ENCODE measurements at regions not wholly inside any gene's neighbourhood (a gene's known extent, or its start where the extent isn't known, plus 50 kb on each side); places are given as distances from the start of the nearest gene placed in this dataset.

- H3K9me3 ChIP-seq (ENCODE audit: control insufficient read depth, low read length) = no peaks in the 10 kb centered on the region
- no peak for ATAC-seq
- 74% methylated on average over 3 of the region's 3 CpGs for WGBS
- no peak overlapping the region for H3K4me3 ChIP-seq (ENCODE audit: low read length)
- DNase-seq = no peak
- intact Hi-C loops (cut with DNase I) = no loop called here
- H3K27me3 ChIP-seq (ENCODE audit: control insufficient read depth, insufficient read depth) = no peaks in the 10 kb centered on the region
- H3K4me1 ChIP-seq (ENCODE audit: control insufficient read depth, insufficient read depth, low read length) = no peaks in the 10 kb centered on the region
- no peak overlapping the region for H3K27ac ChIP-seq (ENCODE audit: low read length)
Measured at GRCh38 chr4:54152846-54153600, 53.1 kb downstream of the GSX2 start.

DNA sequence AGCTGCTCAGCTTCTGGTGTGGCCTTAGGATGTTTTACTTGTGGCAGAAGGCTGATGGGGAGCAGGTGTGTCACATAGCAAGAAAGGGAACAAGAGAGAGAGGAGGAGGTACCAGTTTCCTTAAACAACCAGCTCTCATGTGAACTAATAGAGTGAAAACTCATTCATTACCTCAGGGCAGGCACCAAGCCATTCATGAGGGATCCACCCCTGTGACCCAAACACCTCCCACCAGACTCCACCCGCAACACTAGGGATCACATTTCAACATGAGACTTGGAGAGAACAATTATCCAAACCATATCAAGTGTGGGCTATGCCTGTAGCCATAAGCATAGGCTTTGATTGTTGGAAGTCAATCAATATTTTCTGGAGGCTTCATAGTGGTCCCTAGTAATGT lies 56.0 kb downstream of the GSX2 start:
- Histone ChIP-seq H3K4me1 (ENCODE audit: control insufficient read depth, insufficient read depth, low read length) (no peaks in the 10 kb centered on the region), H3K4me3 (ENCODE audit: low read length) (no peak overlapping the region), H3K27me3 (ENCODE audit: control insufficient read depth, insufficient read depth) (no peaks in the 10 kb centered on the region), H3K9me3 (ENCODE audit: control insufficient read depth, low read length) (no peaks in the 10 kb centered on the region), H3K27ac (ENCODE audit: low read length) (no peak overlapping the region)
- intact Hi-C loops (cut with DNase I) = no loop called here
- no peak for DNase-seq
- WGBS = 95% methylated on average over 1 of the region's 1 CpG
- no peak for ATAC-seq

- H3K4me3 ChIP-seq (ENCODE audit: low read length) = no peak overlapping the region
- no peaks in the 10 kb centered on the region for H3K9me3 ChIP-seq (ENCODE audit: control insufficient read depth, low read length)
- H3K27me3 ChIP-seq (ENCODE audit: control insufficient read depth, insufficient read depth) = no peaks in the 10 kb centered on the region
- H3K4me1 ChIP-seq (ENCODE audit: control insufficient read depth, insufficient read depth, low read length) = no peaks in the 10 kb centered on the region
- ATAC-seq (no peak), DNase-seq (no peak)
- intact Hi-C loops (cut with DNase I) = no loop called here
- no peak overlapping the region for H3K27ac ChIP-seq (ENCODE audit: low read length)
Measured at GRCh38 chr4:54157606-54158005, 57.6 kb downstream of the GSX2 start.

- Histone ChIP-seq H3K4me3 (ENCODE audit: low read length) (no peak overlapping the region), H3K9me3 (ENCODE audit: control insufficient read depth, low read length) (no peaks in the 10 kb centered on the region), H3K4me1 (ENCODE audit: control insufficient read depth, insufficient read depth, low read length) (no peaks in the 10 kb centered on the region), H3K27ac (ENCODE audit: low read length) (no peak overlapping the region), H3K27me3 (ENCODE audit: control insufficient read depth, insufficient read depth) (no peaks in the 10 kb centered on the region)
- no peak for DNase-seq
- no peak for ATAC-seq
- intact Hi-C loops (cut with DNase I) = no loop called here
- 62% methylated on average over 3 of the region's 3 CpGs for WGBS
Measured at GRCh38 chr4:54159543-54159942, 59.6 kb downstream of the GSX2 start.

- intact Hi-C loops (cut with DNase I) = no loop called here
- WGBS = 78% methylated on average over 4 of the region's 4 CpGs
- no peaks in the 10 kb centered on the region for H3K27me3 ChIP-seq (ENCODE audit: control insufficient read depth, insufficient read depth)
- no peaks in the 10 kb centered on the region for H3K4me1 ChIP-seq (ENCODE audit: control insufficient read depth, insufficient read depth, low read length)
- no peaks in the 10 kb centered on the region for H3K9me3 ChIP-seq (ENCODE audit: control insufficient read depth, low read length)
- H3K27ac ChIP-seq (ENCODE audit: low read length) = no peak overlapping the region
- ATAC-seq (no peak), DNase-seq (no peak)
- no peak overlapping the region for H3K4me3 ChIP-seq (ENCODE audit: low read length)
Measured at GRCh38 chr4:54165011-54165410, 64.1 kb upstream of the PDGFRA start.

DNA sequence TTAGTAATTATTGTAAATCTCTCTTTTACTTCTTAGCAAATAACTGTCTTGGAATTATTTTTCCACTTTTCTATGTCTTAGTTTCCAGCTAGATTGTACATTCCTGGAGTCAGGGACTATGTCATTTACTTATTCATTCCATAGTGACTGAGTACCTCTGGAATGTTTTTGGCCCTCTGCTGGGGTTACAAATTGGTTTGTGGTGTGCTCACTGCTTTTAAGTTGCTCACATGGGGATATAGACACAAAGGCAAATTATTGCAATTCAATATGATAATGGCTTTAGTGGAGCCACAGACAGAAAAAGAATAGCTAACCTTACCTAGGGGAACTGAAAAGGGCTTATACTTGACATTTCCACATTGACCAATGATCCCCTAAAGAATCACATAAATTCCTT lies 63.7 kb upstream of the PDGFRA start:
- intact Hi-C loops (cut with DNase I) = no loop called here
- Histone ChIP-seq H3K4me1 (ENCODE audit: control insufficient read depth, insufficient read depth, low read length) (no peaks in the 10 kb centered on the region), H3K27me3 (ENCODE audit: control insufficient read depth, insufficient read depth) (no peaks in the 10 kb centered on the region), H3K9me3 (ENCODE audit: control insufficient read depth, low read length) (no peaks in the 10 kb centered on the region), H3K27ac (ENCODE audit: low read length) (no peak overlapping the region), H3K4me3 (ENCODE audit: low read length) (no peak overlapping the region)
- no peak for ATAC-seq
- DNase-seq = no peak

DNA sequence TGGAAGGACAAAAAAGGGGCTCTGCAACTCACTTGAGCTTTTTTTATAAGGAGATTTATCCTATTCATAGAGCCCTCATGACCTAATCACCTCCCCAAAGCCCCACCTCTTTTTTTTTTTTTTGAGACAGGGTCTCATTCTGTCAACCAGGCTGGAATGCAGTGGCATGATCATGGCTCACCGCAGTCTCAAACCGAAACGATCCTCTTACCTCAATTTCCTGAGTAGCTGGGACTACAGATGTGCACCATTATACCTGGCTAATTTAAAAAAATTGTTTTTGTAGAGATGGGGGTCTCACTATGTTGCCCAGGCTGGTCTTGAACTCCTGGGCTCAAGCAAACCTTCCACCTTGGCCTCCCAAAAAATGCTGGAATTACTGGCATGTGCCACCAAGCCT lies 61.6 kb upstream of the PDGFRA start:
- DNase-seq = no peak
- Histone ChIP-seq H3K9me3 (ENCODE audit: control insufficient read depth, low read length) (no peaks in the 10 kb centered on the region), H3K27ac (ENCODE audit: low read length) (no peak overlapping the region), H3K4me1 (ENCODE audit: control insufficient read depth, insufficient read depth, low read length) (no peaks in the 10 kb centered on the region), H3K27me3 (ENCODE audit: control insufficient read depth, insufficient read depth) (no peaks in the 10 kb centered on the region), H3K4me3 (ENCODE audit: low read length) (no peak overlapping the region)
- 82% methylated on average over 3 of the region's 3 CpGs for WGBS
- ATAC-seq = no peak
- intact Hi-C loops (cut with DNase I) = no loop called here

DNA sequence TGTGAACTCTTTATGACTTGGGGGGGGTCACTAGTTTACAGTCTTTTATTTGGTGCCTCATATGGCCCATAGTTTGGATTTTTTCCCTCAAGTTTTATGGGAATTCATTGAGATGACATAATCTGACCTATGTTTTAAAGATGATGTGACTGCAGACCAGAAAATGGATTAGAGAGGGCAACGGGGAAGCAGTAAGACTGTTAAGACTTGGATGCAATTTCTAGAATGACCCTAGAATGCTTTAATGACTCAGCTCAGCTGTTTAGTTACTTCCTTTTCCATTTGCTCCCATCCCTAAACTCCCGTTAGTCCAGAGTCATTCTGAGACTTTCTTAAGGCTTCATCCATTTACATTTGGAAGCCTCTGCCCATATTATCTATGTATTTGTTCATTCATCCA lies 59.9 kb upstream of the PDGFRA start:
- Histone ChIP-seq H3K9me3 (ENCODE audit: control insufficient read depth, low read length) (no peaks in the 10 kb centered on the region), H3K4me1 (ENCODE audit: control insufficient read depth, insufficient read depth, low read length) (no peaks in the 10 kb centered on the region), H3K27ac (ENCODE audit: low read length) (no peak overlapping the region), H3K27me3 (ENCODE audit: control insufficient read depth, insufficient read depth) (no peaks in the 10 kb centered on the region), H3K4me3 (ENCODE audit: low read length) (no peak overlapping the region)
- intact Hi-C loops (cut with DNase I) = no loop called here
- ATAC-seq (no peak), DNase-seq (no peak)
- 58% methylated on average over 2 of the region's 2 CpGs for WGBS

DNA sequence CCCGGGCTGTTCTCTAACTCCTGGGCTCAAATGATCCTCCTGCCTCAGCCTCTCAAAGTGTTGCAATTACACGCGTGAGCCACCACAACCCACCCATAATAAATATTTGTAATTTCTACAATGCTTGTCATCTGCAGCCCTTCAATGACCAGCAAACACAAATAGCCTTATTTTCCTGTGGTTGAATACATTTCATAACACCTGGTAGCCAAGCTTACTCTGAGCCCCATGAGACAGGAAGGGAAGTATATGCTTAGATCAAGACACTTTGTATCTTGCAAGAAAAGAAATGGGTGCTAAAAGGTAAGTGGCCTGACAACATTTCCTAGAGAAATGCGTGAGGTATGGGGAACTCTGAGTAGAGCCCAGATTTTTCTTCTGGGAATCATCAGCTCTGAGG lies 56.9 kb upstream of the PDGFRA start:
- intact Hi-C loops (cut with DNase I) = no loop called here
- Histone ChIP-seq H3K9me3 (ENCODE audit: control insufficient read depth, low read length) (no peaks in the 10 kb centered on the region), H3K4me1 (ENCODE audit: control insufficient read depth, insufficient read depth, low read length) (no peaks in the 10 kb centered on the region), H3K27me3 (ENCODE audit: control insufficient read depth, insufficient read depth) (no peaks in the 10 kb centered on the region), H3K27ac (ENCODE audit: low read length) (no peak overlapping the region), H3K4me3 (ENCODE audit: low read length) (no peak overlapping the region)
- ATAC-seq (no peak), DNase-seq (no peak)
- WGBS = 90% methylated on average over 4 of the region's 4 CpGs

- Histone ChIP-seq H3K27me3 (ENCODE audit: control insufficient read depth, insufficient read depth) (no peaks in the 10 kb centered on the region), H3K4me3 (ENCODE audit: low read length) (no peak overlapping the region), H3K9me3 (ENCODE audit: control insufficient read depth, low read length) (no peaks in the 10 kb centered on the region), H3K4me1 (ENCODE audit: control insufficient read depth, insufficient read depth, low read length) (no peaks in the 10 kb centered on the region), H3K27ac (ENCODE audit: low read length) (no peak overlapping the region)
- intact Hi-C loops (cut with DNase I) = no loop called here
- DNase-seq (no peak), ATAC-seq (peak in 1 of 2 donors; percentile 47)
- 71% methylated on average over 4 of the region's 4 CpGs for WGBS
Measured at GRCh38 chr4:54173281-54173912, 55.7 kb upstream of the PDGFRA start.

GRCh38 chr4:54176202-54176601 lies 52.9 kb upstream of the PDGFRA start:
- ATAC-seq = no peak
- no peaks in the 10 kb centered on the region for H3K9me3 ChIP-seq (ENCODE audit: control insufficient read depth, low read length)
- no peak overlapping the region for H3K4me3 ChIP-seq (ENCODE audit: low read length)
- 84% methylated on average over 2 of the region's 2 CpGs for WGBS
- no peak overlapping the region for H3K27ac ChIP-seq (ENCODE audit: low read length)
- intact Hi-C loops (cut with DNase I) = no loop called here
- no peak for DNase-seq
- no peaks in the 10 kb centered on the region for H3K4me1 ChIP-seq (ENCODE audit: control insufficient read depth, insufficient read depth, low read length)
- H3K27me3 ChIP-seq (ENCODE audit: control insufficient read depth, insufficient read depth) = no peaks in the 10 kb centered on the region

Data from right cardiac atrium (tissue), 5 donors.